ENCODE measurements at regions not wholly inside any gene's neighbourhood (a gene's known extent, or its start where the extent isn't known, plus 50 kb on each side); places are given as distances from the start of the nearest gene placed in this dataset.

- TF ChIP-seq, protein P1, sequence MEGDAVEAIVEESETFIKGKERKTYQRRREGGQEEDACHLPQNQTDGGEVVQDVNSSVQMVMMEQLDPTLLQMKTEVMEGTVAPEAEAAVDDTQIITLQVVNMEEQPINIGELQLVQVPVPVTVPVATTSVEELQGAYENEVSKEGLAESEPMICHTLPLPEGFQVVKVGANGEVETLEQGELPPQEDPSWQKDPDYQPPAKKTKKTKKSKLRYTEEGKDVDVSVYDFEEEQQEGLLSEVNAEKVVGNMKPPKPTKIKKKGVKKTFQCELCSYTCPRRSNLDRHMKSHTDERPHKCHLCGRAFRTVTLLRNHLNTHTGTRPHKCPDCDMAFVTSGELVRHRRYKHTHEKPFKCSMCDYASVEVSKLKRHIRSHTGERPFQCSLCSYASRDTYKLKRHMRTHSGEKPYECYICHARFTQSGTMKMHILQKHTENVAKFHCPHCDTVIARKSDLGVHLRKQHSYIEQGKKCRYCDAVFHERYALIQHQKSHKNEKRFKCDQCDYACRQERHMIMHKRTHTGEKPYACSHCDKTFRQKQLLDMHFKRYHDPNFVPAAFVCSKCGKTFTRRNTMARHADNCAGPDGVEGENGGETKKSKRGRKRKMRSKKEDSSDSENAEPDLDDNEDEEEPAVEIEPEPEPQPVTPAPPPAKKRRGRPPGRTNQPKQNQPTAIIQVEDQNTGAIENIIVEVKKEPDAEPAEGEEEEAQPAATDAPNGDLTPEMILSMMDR (IDR thresholded peaks at IDR 0.05 in 2 of 3, conservative IDR thresholded peaks at IDR 0.05 in 1 of 3; ENCODE audit: insufficient read depth in 2 of 3, low read depth in 1 of 3, low read length in 3 of 3), result no peak
- TF ChIP-seq, protein P2, sequence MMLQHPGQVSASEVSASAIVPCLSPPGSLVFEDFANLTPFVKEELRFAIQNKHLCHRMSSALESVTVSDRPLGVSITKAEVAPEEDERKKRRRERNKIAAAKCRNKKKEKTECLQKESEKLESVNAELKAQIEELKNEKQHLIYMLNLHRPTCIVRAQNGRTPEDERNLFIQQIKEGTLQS (IDR thresholded peaks at IDR 0.05), result no peak
- TF ChIP-seq, protein P2 (CRISPR knock-in tag; conservative IDR thresholded peaks at IDR 0.05), result no peak
- TF ChIP-seq MAZ (CRISPR knock-in tag; conservative IDR thresholded peaks at IDR 0.05 in 1 of 2, IDR thresholded peaks at IDR 0.05 in 1 of 2) (no peak), POLR2G (IDR thresholded peaks at IDR 0.05; ENCODE audit: low read depth, low read length) (no peak), POLR2A (conservative IDR thresholded peaks at IDR 0.05) (no peak)
- TF ChIP-seq, protein P3, sequence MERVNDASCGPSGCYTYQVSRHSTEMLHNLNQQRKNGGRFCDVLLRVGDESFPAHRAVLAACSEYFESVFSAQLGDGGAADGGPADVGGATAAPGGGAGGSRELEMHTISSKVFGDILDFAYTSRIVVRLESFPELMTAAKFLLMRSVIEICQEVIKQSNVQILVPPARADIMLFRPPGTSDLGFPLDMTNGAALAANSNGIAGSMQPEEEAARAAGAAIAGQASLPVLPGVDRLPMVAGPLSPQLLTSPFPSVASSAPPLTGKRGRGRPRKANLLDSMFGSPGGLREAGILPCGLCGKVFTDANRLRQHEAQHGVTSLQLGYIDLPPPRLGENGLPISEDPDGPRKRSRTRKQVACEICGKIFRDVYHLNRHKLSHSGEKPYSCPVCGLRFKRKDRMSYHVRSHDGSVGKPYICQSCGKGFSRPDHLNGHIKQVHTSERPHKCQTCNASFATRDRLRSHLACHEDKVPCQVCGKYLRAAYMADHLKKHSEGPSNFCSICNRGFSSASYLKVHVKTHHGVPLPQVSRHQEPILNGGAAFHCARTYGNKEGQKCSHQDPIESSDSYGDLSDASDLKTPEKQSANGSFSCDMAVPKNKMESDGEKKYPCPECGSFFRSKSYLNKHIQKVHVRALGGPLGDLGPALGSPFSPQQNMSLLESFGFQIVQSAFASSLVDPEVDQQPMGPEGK (CRISPR knock-in tag; IDR thresholded peaks at IDR 0.05; ENCODE audit: borderline replicate concordance), result no peak
Observed at GRCh38 chr5:159759791-159760290, 156.4 kb upstream of the ADRA1B start.
